Thoracic aorta (tissue), 2 donors: ENCODE measurements at regions not wholly inside any gene's neighbourhood (a gene's known extent, or its start where the extent isn't known, plus 50 kb on each side); places are given as distances from the start of the nearest gene placed in this dataset.

Experiments used
- ATAC-seq: fragments of 150-250 bp; one replicate; pipeline ENCODE4 v1.8.0; 2017; ENCODE audit warnings: low read depth; ENCODE audit not compliant: insufficient number of reproducible peaks, low FRiP score
- DNase-seq: peaks from one replicate; pipeline ENCODE4 v3.0.0-alpha.2; 2020; ENCODE audit warnings: low spot score
- H3K27ac ChIP-seq, 2 donors: fragments of 200-600 bp; sonication (generic); 1 replicate in 1 of 2; 2 replicates in 1 of 2; pipeline ENCODE4 v1.5.1; 2016; ENCODE audit warnings: mild to moderate bottlenecking in 2 of 2, moderate library complexity in 2 of 2
- H3K27me3 ChIP-seq: fragments of 200-600 bp; sonication (generic); replicated peaks from 2 replicates; pipeline ENCODE4 v1.6.0; 2016; ENCODE audit warnings: mild to moderate bottlenecking; ENCODE audit not compliant: insufficient read depth
- H3K36me3 ChIP-seq: fragments of 200-600 bp; sonication (generic); one replicate; pipeline ENCODE4 v1.5.1; 2016
- H3K4me1 ChIP-seq, 2 donors: fragments of 200-600 bp; sonication (generic); 1 replicate in 1 of 2; 2 replicates in 1 of 2; pipeline versions ENCODE4 v1.5.1 to v1.6.0; 2016; ENCODE audit warnings: low read depth in 2 of 2, mild to moderate bottlenecking in 1 of 2; ENCODE audit not compliant: control insufficient read depth in 1 of 2
- H3K4me3 ChIP-seq: fragments of 200-600 bp; sonication (generic); 2 replicates; pipeline ENCODE4 v1.5.1; 2016; ENCODE audit warnings: mild to moderate bottlenecking
- H3K9me3 ChIP-seq: fragments of 200-600 bp; sonication (generic); 2 replicates; pipeline ENCODE4 v1.5.1; 2016
- CTCF ChIP-seq: fragments of 200-600 bp; sonication (generic); IDR thresholded peaks from one replicate; pipeline ENCODE4 v1.5.1; 2019; ENCODE audit warnings: antibody characterized with exemption

GRCh38 chr2:83787189-83787588 is 671.9 kb downstream of the SUCLG1 start:
- no peaks in the 10 kb centered on the region for H3K4me1 ChIP-seq
- H3K36me3 ChIP-seq: no peaks in the 10 kb centered on the region
- no peak for TF ChIP-seq CTCF
- no peaks in the 10 kb centered on the region for H3K27me3 ChIP-seq
- ATAC-seq (no peak), DNase-seq (no peak)
- no peaks in the 10 kb centered on the region for H3K9me3 ChIP-seq
- H3K27ac ChIP-seq: no peak overlapping the region
- H3K4me3 ChIP-seq: no peak overlapping the region

- DNase-seq: no peak
- H3K27me3 ChIP-seq: no peaks in the 10 kb centered on the region
- H3K4me3 ChIP-seq: no peak overlapping the region
- no peak overlapping the region for H3K27ac ChIP-seq
- no peaks in the 10 kb centered on the region for H3K4me1 ChIP-seq
- H3K9me3 ChIP-seq: no peaks in the 10 kb centered on the region
- no peak for TF ChIP-seq CTCF
- H3K36me3 ChIP-seq: no peaks in the 10 kb centered on the region
- no peak for ATAC-seq
Observed at GRCh38 chr2:83786140-83786539, 672.9 kb downstream of the SUCLG1 start.

- no peaks in the 10 kb centered on the region for H3K36me3 ChIP-seq
- no peaks in the 10 kb centered on the region for H3K9me3 ChIP-seq
- no peaks in the 10 kb centered on the region for H3K4me1 ChIP-seq
- no peak overlapping the region for H3K27ac ChIP-seq
- ATAC-seq: no peak
- no peak for DNase-seq
- H3K27me3 ChIP-seq: no peaks in the 10 kb centered on the region
- TF ChIP-seq CTCF: no peak
- no peak overlapping the region for H3K4me3 ChIP-seq
Observed at GRCh38 chr2:83784947-83785346, 674.1 kb downstream of the SUCLG1 start.

GRCh38 chr2:83784315-83784714 is 674.8 kb downstream of the SUCLG1 start:
- ATAC-seq (no peak), DNase-seq (no peak)
- Histone ChIP-seq H3K4me3 (no peak overlapping the region), H3K9me3 (no peaks in the 10 kb centered on the region), H3K27me3 (no peaks in the 10 kb centered on the region), H3K36me3 (no peaks in the 10 kb centered on the region), H3K4me1 (no peaks in the 10 kb centered on the region), H3K27ac (no peak overlapping the region)
- TF ChIP-seq CTCF: no peak

GRCh38 chr2:83782122-83782521 is 677.0 kb downstream of the SUCLG1 start:
- H3K36me3 ChIP-seq: no peaks in the 10 kb centered on the region
- H3K4me1 ChIP-seq: no peaks in the 10 kb centered on the region
- TF ChIP-seq CTCF: no peak
- DNase-seq: no peak
- H3K9me3 ChIP-seq: no peaks in the 10 kb centered on the region
- no peak for ATAC-seq
- no peak overlapping the region for H3K4me3 ChIP-seq
- H3K27ac ChIP-seq: no peak overlapping the region
- no peaks in the 10 kb centered on the region for H3K27me3 ChIP-seq
